GM23248 (cell line): ENCODE measurements at regions not wholly inside any gene's neighbourhood (a gene's known extent, or its start where the extent isn't known, plus 50 kb on each side); places are given as distances from the start of the nearest gene placed in this dataset.

Source experiments
- EZH2 ChIP-seq: fragments of 200-600 bp; sonication (generic); IDR thresholded peaks from 2 replicates; pipeline ENCODE4 v1.6.1; 2018; ENCODE audit warnings: antibody characterized with exemption, mild to moderate bottlenecking; ENCODE audit not compliant: insufficient read depth, poor library complexity, severe bottlenecking
- EZH2phosphoT487 ChIP-seq: fragments of 200-600 bp; sonication (generic); IDR thresholded peaks from 2 replicates; pipeline ENCODE4 v1.6.1; 2018; ENCODE audit warnings: antibody characterized with exemption, moderate library complexity, mild to moderate bottlenecking, low read depth; ENCODE audit not compliant: insufficient read depth

DNA sequence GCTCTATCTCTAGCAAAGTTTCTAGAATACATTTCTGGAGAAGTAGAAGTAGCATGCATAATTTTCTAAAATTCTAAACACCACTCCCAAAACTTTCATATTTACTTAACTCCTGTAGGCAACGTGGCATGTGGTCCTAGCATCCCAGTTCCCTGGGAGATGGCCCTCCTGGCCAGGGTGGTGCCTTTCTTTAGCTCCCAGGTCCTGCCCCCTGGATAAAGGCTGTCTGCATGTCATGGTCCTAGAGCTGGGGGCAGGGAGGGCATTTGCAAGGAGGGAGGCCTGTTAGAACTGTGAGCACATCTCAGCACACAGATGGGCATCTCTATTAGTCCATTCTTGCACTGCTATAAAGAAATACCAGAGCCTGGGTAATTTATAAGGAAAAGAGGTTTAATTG, 485.6 kb upstream of the SULF2 start:
- TF ChIP-seq EZH2phosphoT487 (no peak), EZH2 (no peak)
